Ecto neural progenitor cell (in vitro differentiated cells): ENCODE measurements at regions not wholly inside any gene's neighbourhood (a gene's known extent, or its start where the extent isn't known, plus 50 kb on each side); places are given as distances from the start of the nearest gene placed in this dataset.
"Not testable (repeated sequence)": the region's sequence is repeated elsewhere in the genome, so short reads cannot be mapped to it uniquely, and the experiment has no call there.

Experiments used
- DNase-seq: peaks from one replicate; pipeline ENCODE4 v3.0.0-alpha.2; 2018; ENCODE audit warnings: low spot score

- DNase-seq, result not testable (repeated sequence)
Measured at GRCh38 chr6:71360556-71361335, 72.1 kb downstream of the OGFRL1 start.

GRCh38 chr6:71364889-71365542 lies 76.4 kb downstream of the OGFRL1 start:
- DNase-seq, result no peak

GRCh38 chr6:71367756-71368155 lies 79.1 kb downstream of the OGFRL1 start:
- DNase-seq, result no peak

- no peak for DNase-seq
Measured at GRCh38 chr6:71368284-71368683, 79.7 kb downstream of the OGFRL1 start.

GRCh38 chr6:71371559-71371958 lies 82.9 kb downstream of the OGFRL1 start:
- no peak for DNase-seq

GRCh38 chr6:71373943-71374342 lies 85.3 kb downstream of the OGFRL1 start:
- DNase-seq, result no peak

GRCh38 chr6:71375676-71376075 lies 87.1 kb downstream of the OGFRL1 start:
- no peak for DNase-seq

- DNase-seq, result no peak
Measured at GRCh38 chr6:71376830-71377229, 88.2 kb downstream of the OGFRL1 start.

GRCh38 chr6:71383476-71383875 lies 94.9 kb downstream of the OGFRL1 start:
- no peak for DNase-seq

GRCh38 chr6:71383901-71384489 lies 95.4 kb downstream of the OGFRL1 start:
- no peak for DNase-seq

- DNase-seq, result no peak
Measured at GRCh38 chr6:71385111-71385822, 96.7 kb downstream of the OGFRL1 start.

- no peak for DNase-seq
Measured at GRCh38 chr6:71386215-71386614, 97.6 kb downstream of the OGFRL1 start.

GRCh38 chr6:71387179-71387578 lies 98.6 kb downstream of the OGFRL1 start:
- no peak for DNase-seq

- no peak for DNase-seq
Measured at GRCh38 chr6:71388068-71388744, 99.6 kb downstream of the OGFRL1 start.

- DNase-seq, result no peak
Measured at GRCh38 chr6:71388856-71389527, 100.4 kb downstream of the OGFRL1 start.

GRCh38 chr6:71391126-71391525 lies 102.5 kb downstream of the OGFRL1 start:
- DNase-seq, result no peak

- no peak for DNase-seq
Measured at GRCh38 chr6:71392276-71392675, 103.7 kb downstream of the OGFRL1 start.

GRCh38 chr6:71393471-71393870 lies 104.9 kb downstream of the OGFRL1 start:
- DNase-seq, result no peak

- DNase-seq, result no peak
Measured at GRCh38 chr6:71393981-71394432, 105.4 kb downstream of the OGFRL1 start.

GRCh38 chr6:71394926-71395325 lies 106.3 kb downstream of the OGFRL1 start:
- DNase-seq, result no peak

- DNase-seq, result no peak
Measured at GRCh38 chr6:71395731-71396409, 107.3 kb downstream of the OGFRL1 start.
